Upper lobe of left lung (tissue), 6 donors: ENCODE measurements at regions not wholly inside any gene's neighbourhood (a gene's known extent, or its start where the extent isn't known, plus 50 kb on each side); places are given as distances from the start of the nearest gene placed in this dataset.
"Not testable (repeated sequence)": the region's sequence is repeated elsewhere in the genome, so short reads cannot be mapped to it uniquely, and the experiment has no call there.

ENCODE experiments used
- ATAC-seq, 2 donors: fragments of 200-7000 bp; cut with Tn5 transposase; one replicate each; pipeline ENCODE4 v1.9.1; 2022; ENCODE audit warnings: mild to moderate bottlenecking in 2 of 2, moderate library complexity in 2 of 2; ENCODE audit not compliant: low FRiP score in 2 of 2
- DNase-seq, 2 donors: peaks; one replicate each; pipeline ENCODE4 v3.0.0-alpha.2; 2019 to 2020
- H3K27ac ChIP-seq, 4 donors: fragments of 200-600 bp; sonication (generic); one replicate each; pipeline ENCODE4 v1.5.1; 2016 to 2019
- H3K27me3 ChIP-seq, 4 donors: fragments of 200-600 bp; sonication (generic); one replicate each; pipeline ENCODE4 v1.5.1; 2017 to 2019
- H3K36me3 ChIP-seq, 4 donors: fragments of 200-600 bp; sonication (generic); one replicate each; pipeline ENCODE4 v1.5.1; 2016 to 2019
- H3K4me1 ChIP-seq, 4 donors: fragments of 200-600 bp; sonication (generic); one replicate each; pipeline ENCODE4 v1.5.1; 2018 to 2019
- H3K4me3 ChIP-seq, 4 donors: fragments of 200-600 bp; sonication (generic); one replicate each; pipeline ENCODE4 v1.5.1; 2017 to 2019; ENCODE audit warnings: mild to moderate bottlenecking in 2 of 4, moderate library complexity in 1 of 4
- H3K9me3 ChIP-seq, 4 donors: fragments of 200-600 bp; sonication (generic); one replicate each; pipeline ENCODE4 v1.5.1; 2018 to 2019
- CTCF ChIP-seq, 6 experiments: fragments of 450-650 bp in 4 of 6; fragments of 200-600 bp in 2 of 6; sonication (generic) in 2 of 6; IDR thresholded peaks; one replicate each; pipeline ENCODE4 v1.5.1; 2016 to 2019; ENCODE audit warnings: antibody characterized with exemption in 6 of 6
- EP300 ChIP-seq, 4 donors: sonication (generic); formaldehyde crosslinking; IDR thresholded peaks; one replicate each; pipeline ENCODE4 v1.5.1; 2017; ENCODE audit warnings: antibody characterized with exemption in 4 of 4, control low read depth in 2 of 4
- POLR2A ChIP-seq, 4 donors: fragments of 450-650 bp; IDR thresholded peaks; one replicate each; pipeline ENCODE4 v1.5.1; 2016 to 2017; ENCODE audit warnings: antibody characterized with exemption in 4 of 4, mild to moderate bottlenecking in 2 of 4
- POLR2AphosphoS5 ChIP-seq, 2 donors: sonication (generic); formaldehyde crosslinking; IDR thresholded peaks; one replicate each; pipeline ENCODE4 v1.5.1; 2017; ENCODE audit warnings: antibody characterized with exemption in 2 of 2
- WGBS, 2 donors: methylation state at CpG; one replicate each; pipeline ENCODE4 v1.1.5; 2017 to 2018; 5-methylcytosine and 5-hydroxymethylcytosine counted together
- small RNA-seq, 4 donors: library from RNA; depleted of rRNA; stranded (forward); fragments of <200 nt; gene quantifications; one replicate each; pipeline ENCODE3, GENCODE V24; 2016
- donor health status: DM: no; HTN: no; CAD: no; lungs with moderate emphysema.
- donor health status: DM: no; HTN: yes; CAD: no; lungs with severe emphysema.

GRCh38 chrX:41984628-41985027 lies 61.3 kb upstream of the CASK start:
- no peak for ATAC-seq

GRCh38 chrX:41982953-41983352 lies 59.6 kb upstream of the CASK start:
- Histone ChIP-seq H3K4me3 (no peak overlapping the region), H3K9me3 (no peaks in the 10 kb centered on the region), H3K36me3 (no peaks in the 10 kb centered on the region), H3K27me3 (no peaks in the 10 kb centered on the region), H3K27ac (no peak overlapping the region), H3K4me1 (no peaks in the 10 kb centered on the region)
- DNase-seq, result no peak
- ATAC-seq, result no peak
- TF ChIP-seq POLR2A (IDR thresholded peaks at IDR 0.05) (no peak), EP300 (IDR thresholded peaks at IDR 0.05) (no peak), POLR2AphosphoS5 (IDR thresholded peaks at IDR 0.05) (no peak), CTCF (IDR thresholded peaks at IDR 0.05) (no peak)

More at GRCh38 chrX:41984628-41985027, 61.3 kb upstream of the CASK start:
- Histone ChIP-seq H3K36me3 (no peaks in the 10 kb centered on the region), H3K27me3 (no peaks in the 10 kb centered on the region), H3K9me3 (no peaks in the 10 kb centered on the region), H3K4me1 (no peaks in the 10 kb centered on the region), H3K27ac (no peak overlapping the region), H3K4me3 (no peak overlapping the region)
- WGBS, 2 donors, result 80 to 98% methylated on average over 6 of the region's 6 CpGs
- DNase-seq, result no peak
- no peak for TF ChIP-seq POLR2A (IDR thresholded peaks at IDR 0.05)
- no peak for TF ChIP-seq EP300 (IDR thresholded peaks at IDR 0.05)

- Histone ChIP-seq H3K27me3 (no peaks in the 10 kb centered on the region), H3K9me3 (no peaks in the 10 kb centered on the region), H3K4me3 (no peak overlapping the region), H3K36me3 (no peaks in the 10 kb centered on the region), H3K27ac (no peak overlapping the region), H3K4me1 (no peaks in the 10 kb centered on the region)
- DNase-seq (no peak), ATAC-seq (no peak)
- no peak for TF ChIP-seq CTCF (IDR thresholded peaks at IDR 0.05)
- no peak for TF ChIP-seq POLR2A (IDR thresholded peaks at IDR 0.05)
- TF ChIP-seq POLR2AphosphoS5 (IDR thresholded peaks at IDR 0.05), result no peak
- TF ChIP-seq EP300 (IDR thresholded peaks at IDR 0.05), result no peak
- 69 to 74% methylated on average over 4 of the region's 4 CpGs for WGBS, 2 donors
Observed at GRCh38 chrX:41981481-41982013, 58.2 kb upstream of the CASK start.

- 93 to 94% methylated on average over 1 of the region's 1 CpG for WGBS, 2 donors
- H3K4me1 ChIP-seq, H3K4me3 ChIP-seq, H3K27ac ChIP-seq, H3K36me3 ChIP-seq, ATAC-seq, H3K27me3 ChIP-seq, H3K9me3 ChIP-seq, DNase-seq: not testable (repeated sequence)
Observed at GRCh38 chrX:41974677-41975076, 51.3 kb upstream of the CASK start.

- H3K9me3 ChIP-seq, result no peaks in the 10 kb centered on the region
- H3K27me3 ChIP-seq, result no peaks in the 10 kb centered on the region
- H3K27ac ChIP-seq, result no peak overlapping the region
- DNase-seq (no peak), ATAC-seq (no peak)
- no peaks in the 10 kb centered on the region for H3K4me1 ChIP-seq
- no peak for TF ChIP-seq CTCF (IDR thresholded peaks at IDR 0.05)
- TF ChIP-seq POLR2AphosphoS5 (IDR thresholded peaks at IDR 0.05), result no peak
- no peak for TF ChIP-seq POLR2A (IDR thresholded peaks at IDR 0.05)
- no peak for TF ChIP-seq EP300 (IDR thresholded peaks at IDR 0.05)
- no peak overlapping the region for H3K4me3 ChIP-seq
- WGBS, 2 donors, result 77 to 98% methylated on average over 2 of the region's 2 CpGs
- H3K36me3 ChIP-seq, result no peaks in the 10 kb centered on the region
Observed at GRCh38 chrX:41973208-41973607, 49.9 kb upstream of the CASK start.

Small RNA genes lying in the stretch of these regions (small RNA-seq; reads per million reads assigned to genes)
- gene RNU6-1124P (0 reads per million in 4 donors), gene RNU6-630P (0 reads per million in 4 donors), gene Z92545.1 (0 reads per million in 4 donors)
